Endothelial cell of umbilical vein (primary cell): ENCODE measurements at regions not wholly inside any gene's neighbourhood (a gene's known extent, or its start where the extent isn't known, plus 50 kb on each side); places are given as distances from the start of the nearest gene placed in this dataset.

Experiments
- BruUV-seq: library from RNA; stranded (reverse); fragments of 400-500 nt; replicated peaks from 2 replicates; lab custom pipeline; 2021; lab: Mats Ljungman, UMichigan
- CTCF ChIA-PET: fragments of 300-600, 350-600 bp; sonication (Branson Sonifier 250); formaldehyde crosslinking; loops from one replicate; lab custom pipeline; 2021; ENCODE audit warnings: antibody characterized with exemption, inconsistent platforms; lab: Charles Lee
- POLR2A ChIA-PET: fragments of 300-600, 350-600 bp; sonication (Branson Sonifier 250); formaldehyde crosslinking; loops from one replicate; lab custom pipeline; 2021; ENCODE audit warnings: antibody characterized with exemption, inconsistent platforms; lab: Charles Lee
- DNase-seq: peaks from one replicate; pipeline ENCODE4 v3.0.0-alpha.2; 2011; ENCODE audit warnings: low read depth, low spot score
- FAIRE-seq: peaks from 2 replicates; lab custom pipeline; 2011; peaks lifted over from hg19 to GRCh38; lab: Jason Lieb, UNC
- H2AFZ ChIP-seq: 2 replicates; pipeline ENCODE4 v1.6.0; 2012; ENCODE audit warnings: low read depth, low read length, control low read depth, inconsistent platforms
- H3K27ac ChIP-seq: 2 replicates; pipeline ENCODE4 v1.5.1; 2011; ENCODE audit warnings: low read depth, mild to moderate bottlenecking, control low read depth, low read length, moderate library complexity; ENCODE audit not compliant: insufficient read depth
- H3K27me3 ChIP-seq, 2 experiments: 2 replicates each; pipeline versions ENCODE4 v1.6.0 to v1.6.1; 2011; ENCODE audit warnings: low read length in 2 of 2, mixed read lengths in 1 of 2; ENCODE audit not compliant: control insufficient read depth in 2 of 2, insufficient read depth in 2 of 2
- H3K36me3 ChIP-seq, 2 experiments: 2 replicates in 1 of 2; 3 replicates in 1 of 2; pipeline ENCODE4 v1.5.1; 2011; ENCODE audit warnings: low read length in 2 of 2, mild to moderate bottlenecking in 1 of 2, moderate library complexity in 1 of 2; ENCODE audit not compliant: control insufficient read depth in 2 of 2, insufficient read depth in 2 of 2; ENCODE audit errors: extremely low read depth in 1 of 2
- H3K4me1 ChIP-seq: 3 replicates; pipeline ENCODE4 v1.5.1; 2011; ENCODE audit warnings: mild to moderate bottlenecking, low read length; ENCODE audit not compliant: control insufficient read depth, insufficient read depth; ENCODE audit errors: extremely low read depth
- H3K4me2 ChIP-seq: 2 replicates; pipeline ENCODE4 v1.6.1; 2011; ENCODE audit warnings: low read length, control low read depth, mixed read lengths; ENCODE audit not compliant: insufficient read depth
- H3K4me3 ChIP-seq, 3 experiments: fragments of 200-600 bp in 1 of 3; sonication (generic), shearing (Covaris generic) in 1 of 3; replicated peaks in 1 of 3; 2 replicates each; pipeline ENCODE4 v1.5.1; 2011 to 2016; ENCODE audit warnings: control low read depth in 3 of 3, low read length in 3 of 3, mild to moderate bottlenecking in 2 of 3, inconsistent platforms in 1 of 3, low read depth in 1 of 3, moderate library complexity in 1 of 3; ENCODE audit not compliant: insufficient read depth in 1 of 3
- H3K79me2 ChIP-seq: 2 replicates; pipeline ENCODE4 v1.6.0; 2012; ENCODE audit warnings: low read length, inconsistent platforms; ENCODE audit not compliant: control insufficient read depth, insufficient read depth
- H3K9ac ChIP-seq: replicated peaks from 2 replicates; pipeline ENCODE3; 2011; ENCODE audit warnings: low read length, control low read depth; ENCODE audit not compliant: insufficient read depth; ENCODE audit errors: extremely low read depth
- H3K9me1 ChIP-seq: replicated peaks from 3 replicates; pipeline ENCODE4 v1.6.0; 2011; ENCODE audit warnings: mild to moderate bottlenecking, low read length; ENCODE audit not compliant: control insufficient read depth, insufficient read depth; ENCODE audit errors: extremely low read depth
- H3K9me3 ChIP-seq: replicated peaks from 2 replicates; pipeline ENCODE4 v1.5.1; 2012; ENCODE audit warnings: low read length, inconsistent platforms; ENCODE audit not compliant: control insufficient read depth, insufficient read depth
- H4K20me1 ChIP-seq: replicated peaks from 2 replicates; pipeline ENCODE3; 2011; ENCODE audit warnings: mild to moderate bottlenecking, low read length; ENCODE audit not compliant: control insufficient read depth, insufficient read depth; ENCODE audit errors: extremely low read depth
- CTCF ChIP-seq, 2 donors: IDR thresholded peaks; 1 replicate in 1 of 2; 2 replicates in 1 of 2; pipeline ENCODE4 v1.5.1; 2011; ENCODE audit warnings: low read length in 2 of 2, mild to moderate bottlenecking in 2 of 2, moderate library complexity in 2 of 2, control low read depth in 1 of 2, inconsistent platforms in 1 of 2, low read depth in 1 of 2; ENCODE audit not compliant: insufficient read depth in 1 of 2; ENCODE audit errors: extremely low read depth in 1 of 2
- EZH2 ChIP-seq: IDR thresholded peaks from 2 replicates; pipeline ENCODE4 v1.6.1; 2012; ENCODE audit warnings: borderline replicate concordance, low read depth, mild to moderate bottlenecking, moderate library complexity, low read length, inconsistent platforms; ENCODE audit not compliant: severe bottlenecking
- FOS ChIP-seq: IDR thresholded peaks from 2 replicates; pipeline ENCODE4 v1.6.1; 2011; ENCODE audit warnings: mild to moderate bottlenecking, low read length, moderate library complexity, borderline replicate concordance; ENCODE audit not compliant: insufficient read depth
- GATA2 ChIP-seq: IDR thresholded peaks from 2 replicates; pipeline ENCODE4 v1.7.0; 2011; ENCODE audit warnings: low read depth, mild to moderate bottlenecking, moderate library complexity, mixed read lengths, low read length; ENCODE audit not compliant: insufficient read length, insufficient read depth
- JUN ChIP-seq: IDR thresholded peaks from 2 replicates; pipeline ENCODE4 v1.6.1; 2011; ENCODE audit warnings: borderline replicate concordance, low read depth; ENCODE audit not compliant: insufficient read length, insufficient read depth
- MAX ChIP-seq: IDR thresholded peaks from 2 replicates; pipeline ENCODE4 v1.6.1; 2011; ENCODE audit not compliant: insufficient read depth, insufficient read length
- MYC ChIP-seq: IDR thresholded peaks from one replicate; pipeline ENCODE4 v1.6.1; 2011; ENCODE audit warnings: mild to moderate bottlenecking, low read depth, low read length
- POLR2A ChIP-seq: IDR thresholded peaks from 2 replicates; pipeline ENCODE4 v1.6.1; 2012; ENCODE audit warnings: low read depth, mild to moderate bottlenecking, control low read depth, low read length
- POLR2AphosphoS5 ChIP-seq: IDR thresholded peaks from 2 replicates; pipeline ENCODE4 v1.6.1; 2012; ENCODE audit warnings: low read depth, mild to moderate bottlenecking, control low read depth, low read length, moderate library complexity; ENCODE audit not compliant: insufficient read depth
- dilution Hi-C: fragments of 300-500 bp; cut with MboI; formaldehyde crosslinking; loops from one replicate; pipeline ENCODE4 v1.15.0; 2019; ENCODE audit warnings: low sequenced_read_pairs; ENCODE audit not compliant: extremely low pct_ligation_motif_present
- intact Hi-C: fragments of 100-400 bp; cut with micrococcal nuclease; formaldehyde crosslinking; loops from one replicate; pipeline ENCODE4 v1.10.0; 2022

GRCh38 chr12:13411287-13411686 lies 214.8 kb downstream of the EMP1 start:
- FAIRE-seq, result no peak
- ChIA-PET POLR2A (no interaction called here), CTCF (no interaction called here)
- H4K20me1 ChIP-seq, result no peaks in the 10 kb centered on the region
- intact Hi-C loops (no loop called here), dilution Hi-C loops (no loop called here)
- H3K9me3 ChIP-seq, result no peaks in the 10 kb centered on the region
- BruUV-seq, result no TSS peak
- DNase-seq, result no peak
- H3K27ac ChIP-seq, result no peak overlapping the region
- no peaks in the 10 kb centered on the region for H3K36me3 ChIP-seq
- no peak overlapping the region for H3K4me3 ChIP-seq
- H3K4me1 ChIP-seq, result no peaks in the 10 kb centered on the region
- TF ChIP-seq MAX (no peak), POLR2A (no peak), POLR2AphosphoS5 (no peak), EZH2 (no peak), JUN (no peak), MYC (no peak), GATA2 (no peak), CTCF (IDR thresholded peaks at IDR 0.05; ENCODE audit: extremely low read depth in 1 of 2, insufficient read depth in 1 of 2, low read depth in 1 of 2, low read length in 2 of 2) (no peak), FOS (no peak)
- H3K79me2 ChIP-seq, result no peaks in the 10 kb centered on the region
- no peaks in the 10 kb centered on the region for H3K9me1 ChIP-seq
- H2AFZ ChIP-seq, result no peak overlapping the region
- H3K27me3 ChIP-seq, result no peaks in the 10 kb centered on the region
- no peak overlapping the region for H3K4me2 ChIP-seq
- no peak overlapping the region for H3K9ac ChIP-seq
